Breast epithelium (tissue), 3 donors: ENCODE measurements at regions not wholly inside any gene's neighbourhood (a gene's known extent, or its start where the extent isn't known, plus 50 kb on each side); places are given as distances from the start of the nearest gene placed in this dataset.

Experiments
- CTCF ChIP-seq, 3 donors: fragments of 450-650 bp; IDR thresholded peaks; one replicate each; pipeline ENCODE4 v1.5.1; 2016 to 2017; ENCODE audit warnings: antibody characterized with exemption in 3 of 3, mild to moderate bottlenecking in 3 of 3, moderate library complexity in 3 of 3
- POLR2A ChIP-seq: fragments of 450-650 bp; IDR thresholded peaks from one replicate; pipeline ENCODE4 v1.6.1; 2016; ENCODE audit warnings: antibody characterized with exemption, mild to moderate bottlenecking, moderate library complexity
- POLR2AphosphoS5 ChIP-seq, 3 donors: sonication (generic); formaldehyde crosslinking; IDR thresholded peaks; one replicate each; pipeline ENCODE4 v1.6.1; 2017; ENCODE audit warnings: antibody characterized with exemption in 3 of 3

DNA sequence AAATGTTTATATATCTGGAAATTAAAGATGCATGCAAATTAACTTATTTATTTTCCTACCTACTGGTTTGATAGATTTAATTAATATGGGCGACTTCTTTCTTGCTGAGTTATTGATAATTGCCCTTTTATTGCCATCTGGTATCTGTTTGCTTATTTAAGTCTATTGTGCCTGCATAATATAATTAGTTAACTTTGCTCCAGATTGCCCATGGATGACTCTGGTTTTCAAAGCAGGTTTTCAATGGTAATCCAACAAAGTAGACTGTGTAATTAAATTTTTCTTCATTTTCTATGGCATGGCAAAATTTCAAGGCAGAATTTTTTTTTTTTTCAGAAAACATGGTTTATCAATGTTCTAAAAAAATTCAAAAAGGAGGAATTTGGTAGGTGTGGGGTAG, 1092.0 kb downstream of the GRIK2 start:
- no peak for TF ChIP-seq CTCF (IDR thresholded peaks at IDR 0.05)
- TF ChIP-seq POLR2A = no peak
- TF ChIP-seq POLR2AphosphoS5 (IDR thresholded peaks at IDR 0.05) = no peak
